ENCODE measurements at regions not wholly inside any gene's neighbourhood (a gene's known extent, or its start where the extent isn't known, plus 50 kb on each side); places are given as distances from the start of the nearest gene placed in this dataset.

- POLR2A ChIA-PET = no interaction called here
Observed at GRCh38 chr5:20245432-20245974, 257.5 kb upstream of the CDH18 start.

DNA sequence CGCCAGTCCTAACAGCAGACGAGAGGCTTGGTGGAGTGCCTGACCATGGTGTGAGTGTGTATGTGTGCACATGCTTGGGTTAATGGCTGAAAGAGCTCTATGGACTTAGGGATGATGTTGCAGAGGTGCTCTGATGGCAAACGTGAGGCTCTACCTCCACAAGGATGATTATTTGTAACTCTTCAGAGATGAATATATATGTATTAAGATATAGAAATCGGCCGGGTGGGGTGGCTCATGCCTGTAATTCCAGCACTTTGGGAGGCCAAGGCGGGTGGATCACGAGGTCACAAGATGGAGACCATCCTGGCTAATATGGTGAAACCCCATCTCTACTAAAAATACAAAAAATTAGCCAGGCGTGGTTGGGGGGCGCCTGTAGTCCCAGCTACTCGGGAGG lies 253.4 kb upstream of the CDH18 start:
- DNase-seq (ENCODE audit: low read depth, low spot score) = no peak
- WGBS (ENCODE audit: insufficient coverage, insufficient replicate concordance, low lambda C conversion rate, missing lambda C conversion rate) = 33% methylated on average over 10 of the region's 10 CpGs
- H3K27ac ChIP-seq (ENCODE audit: control insufficient read depth, insufficient read depth) = no peak overlapping the region
- intact Hi-C loops (cut with micrococcal nuclease; ENCODE audit: unreplicated experiment) (no loop called here), in situ Hi-C loops (cut with MboI) (no loop called here)
- ChIA-PET CTCF (no interaction called here), POLR2A (no interaction called here), SMC1A (ENCODE audit: uncharacterized antibody, unreplicated experiment) (interaction anchor here (1.0 kb wide), 1 partner anchor 9 kb away, joined by 3 read pairs; no protein-coding TSS in a partner anchor), RAD21 (ENCODE audit: unreplicated experiment) (no interaction called here)
- ATAC-seq = no peak
- H3K36me3 ChIP-seq (ENCODE audit: control insufficient read depth in 2 of 2, insufficient read depth in 2 of 2, low read length in 1 of 2) = no peaks in the 10 kb centered on the region
- H3K27me3 ChIP-seq (replicated peaks in 1 of 2; ENCODE audit: control insufficient read depth in 2 of 2, insufficient read depth in 2 of 2, low read length in 1 of 2) = no peaks in the 10 kb centered on the region
- no peak for FAIRE-seq
- H3K9ac ChIP-seq (ENCODE audit: control insufficient read depth, insufficient read depth, low read length) = no peak overlapping the region
- no peak overlapping the region for H3K4me2 ChIP-seq (ENCODE audit: control insufficient read depth, insufficient read depth)
- no peaks in the 10 kb centered on the region for H3K9me3 ChIP-seq (replicated peaks; ENCODE audit: control insufficient read depth, insufficient read depth, low read length)
- no peaks in the 10 kb centered on the region for H3K79me2 ChIP-seq (ENCODE audit: control insufficient read depth, insufficient read depth, low read length)
- no TSS peak for BruUV-seq (replicated peaks)
- H3K4me3 ChIP-seq = no peak overlapping the region
- no peak overlapping the region for H2AFZ ChIP-seq (ENCODE audit: control insufficient read depth, low read depth, low read length)
- no peaks in the 10 kb centered on the region for H3K4me1 ChIP-seq (ENCODE audit: control insufficient read depth, insufficient read depth, low read length)
- no peaks in the 10 kb centered on the region for H4K20me1 ChIP-seq (ENCODE audit: control insufficient read depth, insufficient read depth)
- TF ChIP-seq RFX5 (IDR thresholded peaks at IDR 0.05; ENCODE audit: low read depth, low read length) (no peak), ZBED1 (IDR thresholded peaks at IDR 0.05; ENCODE audit: borderline replicate concordance) (no peak), IKZF2 (IDR thresholded peaks at IDR 0.05) (no peak), KAT2A (conservative IDR thresholded peaks at IDR 0.05; ENCODE audit: control insufficient read depth, low read depth, low read length) (no peak), TCF12 (IDR thresholded peaks at IDR 0.05; ENCODE audit: low read depth, low read length) (no peak), CBFB (IDR thresholded peaks at IDR 0.05; ENCODE audit: low read depth) (no peak), USF2 (IDR thresholded peaks at IDR 0.05; ENCODE audit: borderline replicate concordance, low read depth, low read length) (no peak)
- TF ChIP-seq, protein P1, sequence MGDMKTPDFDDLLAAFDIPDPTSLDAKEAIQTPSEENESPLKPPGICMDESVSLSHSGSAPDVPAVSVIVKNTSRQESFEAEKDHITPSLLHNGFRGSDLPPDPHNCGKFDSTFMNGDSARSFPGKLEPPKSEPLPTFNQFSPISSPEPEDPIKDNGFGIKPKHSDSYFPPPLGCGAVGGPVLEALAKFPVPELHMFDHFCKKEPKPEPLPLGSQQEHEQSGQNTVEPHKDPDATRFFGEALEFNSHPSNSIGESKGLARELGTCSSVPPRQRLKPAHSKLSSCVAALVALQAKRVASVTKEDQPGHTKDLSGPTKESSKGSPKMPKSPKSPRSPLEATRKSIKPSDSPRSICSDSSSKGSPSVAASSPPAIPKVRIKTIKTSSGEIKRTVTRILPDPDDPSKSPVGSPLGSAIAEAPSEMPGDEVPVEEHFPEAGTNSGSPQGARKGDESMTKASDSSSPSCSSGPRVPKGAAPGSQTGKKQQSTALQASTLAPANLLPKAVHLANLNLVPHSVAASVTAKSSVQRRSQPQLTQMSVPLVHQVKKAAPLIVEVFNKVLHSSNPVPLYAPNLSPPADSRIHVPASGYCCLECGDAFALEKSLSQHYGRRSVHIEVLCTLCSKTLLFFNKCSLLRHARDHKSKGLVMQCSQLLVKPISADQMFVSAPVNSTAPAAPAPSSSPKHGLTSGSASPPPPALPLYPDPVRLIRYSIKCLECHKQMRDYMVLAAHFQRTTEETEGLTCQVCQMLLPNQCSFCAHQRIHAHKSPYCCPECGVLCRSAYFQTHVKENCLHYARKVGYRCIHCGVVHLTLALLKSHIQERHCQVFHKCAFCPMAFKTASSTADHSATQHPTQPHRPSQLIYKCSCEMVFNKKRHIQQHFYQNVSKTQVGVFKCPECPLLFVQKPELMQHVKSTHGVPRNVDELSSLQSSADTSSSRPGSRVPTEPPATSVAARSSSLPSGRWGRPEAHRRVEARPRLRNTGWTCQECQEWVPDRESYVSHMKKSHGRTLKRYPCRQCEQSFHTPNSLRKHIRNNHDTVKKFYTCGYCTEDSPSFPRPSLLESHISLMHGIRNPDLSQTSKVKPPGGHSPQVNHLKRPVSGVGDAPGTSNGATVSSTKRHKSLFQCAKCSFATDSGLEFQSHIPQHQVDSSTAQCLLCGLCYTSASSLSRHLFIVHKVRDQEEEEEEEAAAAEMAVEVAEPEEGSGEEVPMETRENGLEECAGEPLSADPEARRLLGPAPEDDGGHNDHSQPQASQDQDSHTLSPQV (IDR thresholded peaks at IDR 0.05) = no peak
- TF ChIP-seq, protein P2, sequence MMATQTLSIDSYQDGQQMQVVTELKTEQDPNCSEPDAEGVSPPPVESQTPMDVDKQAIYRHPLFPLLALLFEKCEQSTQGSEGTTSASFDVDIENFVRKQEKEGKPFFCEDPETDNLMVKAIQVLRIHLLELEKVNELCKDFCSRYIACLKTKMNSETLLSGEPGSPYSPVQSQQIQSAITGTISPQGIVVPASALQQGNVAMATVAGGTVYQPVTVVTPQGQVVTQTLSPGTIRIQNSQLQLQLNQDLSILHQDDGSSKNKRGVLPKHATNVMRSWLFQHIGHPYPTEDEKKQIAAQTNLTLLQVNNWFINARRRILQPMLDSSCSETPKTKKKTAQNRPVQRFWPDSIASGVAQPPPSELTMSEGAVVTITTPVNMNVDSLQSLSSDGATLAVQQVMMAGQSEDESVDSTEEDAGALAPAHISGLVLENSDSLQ (IDR thresholded peaks at IDR 0.05) = no peak

More at GRCh38 chr5:20245432-20245974, 257.5 kb upstream of the CDH18 start:
- Histone ChIP-seq H3K27me3 (replicated peaks in 1 of 2; ENCODE audit: control insufficient read depth in 2 of 2, insufficient read depth in 2 of 2, low read length in 1 of 2) (no peaks in the 10 kb centered on the region), H3K36me3 (ENCODE audit: control insufficient read depth in 2 of 2, insufficient read depth in 2 of 2, low read length in 1 of 2) (no peaks in the 10 kb centered on the region), H3K9ac (ENCODE audit: control insufficient read depth, insufficient read depth, low read length) (no peak overlapping the region), H3K79me2 (ENCODE audit: control insufficient read depth, insufficient read depth, low read length) (no peaks in the 10 kb centered on the region), H3K9me3 (replicated peaks; ENCODE audit: control insufficient read depth, insufficient read depth, low read length) (no peaks in the 10 kb centered on the region), H3K4me1 (ENCODE audit: control insufficient read depth, insufficient read depth, low read length) (no peaks in the 10 kb centered on the region), H3K4me2 (ENCODE audit: control insufficient read depth, insufficient read depth) (no peak overlapping the region), H3K27ac (ENCODE audit: control insufficient read depth, insufficient read depth) (no peak overlapping the region), H2AFZ (ENCODE audit: control insufficient read depth, low read depth, low read length) (no peak overlapping the region), H3K4me3 (no peak overlapping the region), H4K20me1 (ENCODE audit: control insufficient read depth, insufficient read depth) (no peaks in the 10 kb centered on the region)
- ATAC-seq (no peak), DNase-seq (ENCODE audit: low read depth, low spot score) (no peak), FAIRE-seq (no peak)
- in situ Hi-C loops (cut with MboI) = no loop called here
- BruUV-seq (replicated peaks) = no TSS peak
- ChIA-PET RAD21 (ENCODE audit: unreplicated experiment) (no interaction called here), CTCF (no interaction called here), SMC1A (ENCODE audit: uncharacterized antibody, unreplicated experiment) (interaction anchor here (0.5 kb wide), 1 partner anchor 992 kb away, joined by 3 read pairs; no protein-coding TSS in a partner anchor)
- intact Hi-C loops (cut with micrococcal nuclease; ENCODE audit: unreplicated experiment) = no loop called here
- 2% methylated on average over 2 of the region's 2 CpGs for WGBS (ENCODE audit: insufficient coverage, insufficient replicate concordance, low lambda C conversion rate, missing lambda C conversion rate)
- no peak for TF ChIP-seq HDAC2 (IDR thresholded peaks at IDR 0.05)
- no peak for TF ChIP-seq RFX5 (IDR thresholded peaks at IDR 0.05; ENCODE audit: low read depth, low read length)
- TF ChIP-seq ZNF274 (IDR thresholded peaks at IDR 0.05; ENCODE audit: insufficient read depth, insufficient read length) = no peak
- no peak for TF ChIP-seq WRNIP1 (IDR thresholded peaks at IDR 0.05; ENCODE audit: borderline replicate concordance, low read depth, low read length)
- TF ChIP-seq RBBP5 (conservative IDR thresholded peaks at IDR 0.05) = no peak
- TF ChIP-seq STAT1 (conservative IDR thresholded peaks at IDR 0.05) = no peak
- TF ChIP-seq CHD4 (IDR thresholded peaks at IDR 0.05) = no peak
- no peak for TF ChIP-seq ATF7 (IDR thresholded peaks at IDR 0.05; ENCODE audit: low read depth)
- no peak for TF ChIP-seq EED (IDR thresholded peaks at IDR 0.05; ENCODE audit: low read depth)
- no peak for TF ChIP-seq SMC3 (IDR thresholded peaks at IDR 0.05; ENCODE audit: borderline replicate concordance, low read length)
- no peak for TF ChIP-seq FOS (IDR thresholded peaks at IDR 0.05; ENCODE audit: borderline replicate concordance, extremely low read depth, insufficient read length)
- TF ChIP-seq ZNF24 (IDR thresholded peaks at IDR 0.05) = no peak

All from GM12878 (cell line).